ENCODE measurements at regions not wholly inside any gene's neighbourhood (a gene's known extent, or its start where the extent isn't known, plus 50 kb on each side); places are given as distances from the start of the nearest gene placed in this dataset.

DNA sequence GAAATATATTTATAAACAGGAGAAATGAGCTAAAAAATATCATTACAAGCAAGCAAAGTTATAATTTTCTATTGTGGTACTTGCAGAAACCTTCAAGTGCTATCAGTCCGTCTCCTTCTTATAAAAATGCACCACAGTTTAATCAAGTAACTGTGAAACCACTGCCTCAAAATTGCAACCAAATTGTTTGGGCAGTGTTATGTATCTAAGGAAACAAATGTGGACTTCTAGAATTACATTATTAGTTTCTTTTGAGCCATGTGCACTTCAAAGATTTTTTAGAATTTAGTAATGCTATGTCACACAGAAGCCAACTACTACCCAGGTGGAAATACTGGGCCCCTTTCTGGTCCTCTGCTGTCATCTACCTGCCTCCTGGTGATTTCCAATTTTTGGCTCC lies 495.6 kb downstream of the NYAP2 start:
- TF ChIP-seq, protein P1, sequence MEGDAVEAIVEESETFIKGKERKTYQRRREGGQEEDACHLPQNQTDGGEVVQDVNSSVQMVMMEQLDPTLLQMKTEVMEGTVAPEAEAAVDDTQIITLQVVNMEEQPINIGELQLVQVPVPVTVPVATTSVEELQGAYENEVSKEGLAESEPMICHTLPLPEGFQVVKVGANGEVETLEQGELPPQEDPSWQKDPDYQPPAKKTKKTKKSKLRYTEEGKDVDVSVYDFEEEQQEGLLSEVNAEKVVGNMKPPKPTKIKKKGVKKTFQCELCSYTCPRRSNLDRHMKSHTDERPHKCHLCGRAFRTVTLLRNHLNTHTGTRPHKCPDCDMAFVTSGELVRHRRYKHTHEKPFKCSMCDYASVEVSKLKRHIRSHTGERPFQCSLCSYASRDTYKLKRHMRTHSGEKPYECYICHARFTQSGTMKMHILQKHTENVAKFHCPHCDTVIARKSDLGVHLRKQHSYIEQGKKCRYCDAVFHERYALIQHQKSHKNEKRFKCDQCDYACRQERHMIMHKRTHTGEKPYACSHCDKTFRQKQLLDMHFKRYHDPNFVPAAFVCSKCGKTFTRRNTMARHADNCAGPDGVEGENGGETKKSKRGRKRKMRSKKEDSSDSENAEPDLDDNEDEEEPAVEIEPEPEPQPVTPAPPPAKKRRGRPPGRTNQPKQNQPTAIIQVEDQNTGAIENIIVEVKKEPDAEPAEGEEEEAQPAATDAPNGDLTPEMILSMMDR (IDR thresholded peaks at IDR 0.05; ENCODE audit: insufficient read depth, low read depth, low read length, missing control alignments): no peak
- DNase-seq (ENCODE audit: low read depth): no peak
- H3K4me3 ChIP-seq (ENCODE audit: low read depth, low read length): no peak overlapping the region

DNA sequence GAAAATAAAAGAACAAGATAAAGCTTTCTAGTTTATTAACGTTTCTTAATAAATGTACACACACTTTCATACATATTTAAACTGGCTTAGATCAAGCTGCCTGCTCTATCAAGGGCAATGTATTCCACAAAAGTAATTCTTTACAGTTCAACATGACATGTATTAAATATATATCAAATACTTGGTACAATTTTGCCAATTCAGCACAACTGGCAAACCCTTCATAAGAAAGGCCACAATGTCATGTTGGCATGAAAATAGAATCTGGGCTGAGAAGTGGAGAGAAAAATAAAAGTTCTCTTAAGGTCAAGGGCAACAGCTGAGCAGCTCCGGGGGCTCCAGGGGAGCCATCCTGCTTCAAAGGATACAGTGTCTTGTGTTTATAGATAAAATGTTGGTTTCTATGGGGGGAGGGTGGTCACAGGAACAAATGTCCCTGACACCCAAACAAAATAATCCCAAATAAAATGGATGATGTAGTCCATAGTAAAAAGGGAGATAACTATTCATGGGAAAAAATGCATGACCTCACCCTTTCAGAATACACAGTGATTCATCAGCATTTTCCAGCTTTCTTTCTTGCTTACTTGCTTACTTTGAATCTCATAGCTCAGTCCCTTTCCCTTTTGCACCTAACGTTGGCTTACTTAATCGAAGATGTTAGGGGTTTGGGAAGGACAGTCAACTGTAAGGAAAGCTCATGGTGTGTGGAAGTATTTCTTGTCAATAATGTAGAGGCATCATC lies 494.9 kb downstream of the NYAP2 start:
- TF ChIP-seq, protein P1 (IDR thresholded peaks at IDR 0.05; ENCODE audit: insufficient read depth, low read depth, low read length, missing control alignments): no peak
- no peak for DNase-seq (ENCODE audit: low read depth)
- no peak overlapping the region for H3K4me3 ChIP-seq (ENCODE audit: low read depth, low read length)

DNA sequence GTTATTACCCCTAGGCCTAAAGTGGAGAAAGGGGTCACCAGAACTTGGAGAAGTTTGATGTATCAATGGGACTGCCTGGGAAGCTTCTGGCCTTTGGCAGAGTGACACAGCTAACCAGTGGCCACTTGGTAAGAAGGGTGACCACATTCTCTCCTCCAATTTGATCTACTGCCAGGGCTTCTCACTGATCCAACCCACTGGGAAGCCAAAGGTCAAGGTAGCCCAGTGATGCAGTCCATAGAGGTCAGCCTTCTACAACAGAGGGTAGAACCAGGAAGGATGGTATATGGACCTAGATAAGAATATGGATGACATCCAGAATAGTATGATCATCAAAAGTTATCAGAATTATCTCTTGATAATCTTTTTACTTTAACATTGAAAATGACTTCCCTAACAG lies 493.6 kb downstream of the NYAP2 start:
- DNase-seq (ENCODE audit: low read depth): no peak
- no peak overlapping the region for H3K4me3 ChIP-seq (ENCODE audit: low read depth, low read length)
- TF ChIP-seq, protein P1 (IDR thresholded peaks at IDR 0.05; ENCODE audit: insufficient read depth, low read depth, low read length, missing control alignments): no peak

DNA sequence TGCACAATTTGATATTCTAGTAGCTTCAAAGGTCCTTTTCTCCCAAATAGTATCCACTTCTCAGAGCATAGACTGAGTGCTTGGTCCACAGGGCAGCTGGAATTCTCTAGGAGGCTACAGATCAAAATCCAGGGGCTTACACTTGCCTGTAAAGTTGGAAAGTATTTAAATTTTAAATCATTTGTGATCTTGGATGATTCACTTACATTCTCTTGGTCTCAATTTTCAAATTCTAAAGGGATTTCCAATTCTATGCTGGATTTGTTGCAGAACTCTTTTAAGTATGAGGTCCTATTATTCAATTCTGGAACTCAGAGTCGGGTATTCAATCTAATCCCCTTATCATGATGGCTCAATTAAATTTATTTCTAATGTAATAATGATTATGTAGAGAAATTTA lies 492.3 kb downstream of the NYAP2 start:
- no peak for DNase-seq (ENCODE audit: low read depth)
- H3K4me3 ChIP-seq (ENCODE audit: low read depth, low read length): no peak overlapping the region
- TF ChIP-seq, protein P1 (IDR thresholded peaks at IDR 0.05; ENCODE audit: insufficient read depth, low read depth, low read length, missing control alignments): no peak

DNA sequence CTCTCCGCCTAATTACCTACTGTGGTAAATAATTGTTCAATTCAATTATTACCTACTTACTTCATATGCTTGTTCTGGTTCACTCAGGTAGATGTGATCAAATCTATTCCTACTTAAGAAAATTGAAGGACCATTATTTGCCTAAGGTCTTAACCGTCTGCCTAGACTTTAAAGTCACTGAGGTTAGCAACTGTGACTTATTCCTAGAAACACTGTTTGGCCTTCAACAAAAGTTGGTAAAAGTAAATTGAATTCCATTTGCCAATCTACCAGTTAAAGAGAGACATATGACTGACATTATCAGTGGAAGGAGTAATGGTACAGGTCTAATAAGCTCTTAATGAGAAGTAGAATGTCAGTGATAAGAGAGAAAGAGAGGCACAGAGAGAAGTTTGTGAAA lies 491.5 kb downstream of the NYAP2 start:
- DNase-seq (ENCODE audit: low read depth): no peak
- TF ChIP-seq, protein P1 (IDR thresholded peaks at IDR 0.05; ENCODE audit: insufficient read depth, low read depth, low read length, missing control alignments): no peak
- H3K4me3 ChIP-seq (ENCODE audit: low read depth, low read length): no peak overlapping the region

DNA sequence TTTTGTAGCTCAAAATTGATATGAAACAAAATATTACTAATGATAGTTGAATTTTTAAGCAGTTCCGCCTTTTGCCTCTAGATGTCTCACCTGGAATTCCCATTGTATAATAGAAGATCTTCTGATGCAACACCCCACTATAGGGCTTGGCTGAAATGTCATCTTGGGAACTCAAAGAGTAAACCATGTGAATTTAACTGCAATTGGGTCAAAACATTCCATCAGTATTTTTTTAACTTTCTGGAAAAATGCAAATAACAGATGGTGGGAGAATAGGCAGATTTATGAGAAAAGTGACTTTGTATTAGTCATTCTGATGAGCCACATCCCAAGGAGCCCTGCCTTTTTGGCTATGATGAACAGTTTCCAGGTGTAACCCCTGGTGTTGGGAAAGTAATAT lies 489.9 kb downstream of the NYAP2 start:
- TF ChIP-seq, protein P1 (IDR thresholded peaks at IDR 0.05; ENCODE audit: insufficient read depth, low read depth, low read length, missing control alignments): peak; percentile 52
- DNase-seq (ENCODE audit: low read depth): peak; percentile 13
- H3K4me3 ChIP-seq (ENCODE audit: low read depth, low read length): no peak overlapping the region

DNA sequence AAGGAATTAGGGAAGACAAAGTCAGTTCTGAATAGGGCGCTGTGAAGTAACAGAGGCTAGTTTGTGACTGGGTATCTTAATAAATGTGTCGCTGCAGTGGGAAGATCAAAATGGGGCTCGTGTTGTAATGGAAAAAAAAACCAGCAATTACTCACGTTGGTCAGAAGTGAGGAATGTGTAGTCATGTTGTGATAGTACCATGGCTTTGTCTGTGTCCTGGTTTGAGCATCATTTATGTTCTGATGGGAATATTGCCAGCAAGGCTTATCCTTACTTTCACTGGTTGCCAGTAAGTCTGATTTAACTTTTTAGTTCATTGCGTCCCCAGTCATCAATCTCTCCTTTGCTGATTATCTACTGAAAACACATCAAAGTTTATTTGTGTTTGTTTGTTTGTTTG lies 467.6 kb downstream of the NYAP2 start:
- H3K4me3 ChIP-seq (ENCODE audit: low read depth, low read length): no peak overlapping the region
- TF ChIP-seq, protein P1 (IDR thresholded peaks at IDR 0.05; ENCODE audit: insufficient read depth, low read depth, low read length, missing control alignments): no peak
- DNase-seq (ENCODE audit: low read depth): no peak
